Body of pancreas (tissue), 4 donors: ENCODE measurements at regions not wholly inside any gene's neighbourhood (a gene's known extent, or its start where the extent isn't known, plus 50 kb on each side); places are given as distances from the start of the nearest gene placed in this dataset.

Experiments used
- POLR2A ChIP-seq, 3 donors: fragments of 450-650 bp; IDR thresholded peaks; one replicate each; pipeline ENCODE4 v1.6.1; 2016; ENCODE audit warnings: antibody characterized with exemption in 3 of 3, mild to moderate bottlenecking in 2 of 3
- TF ChIP-seq, protein P1 (sequence below), 7 experiments: fragments of 450-650 bp in 4 of 7; fragments of 200-600 bp in 3 of 7; sonication (generic) in 3 of 7; IDR thresholded peaks; one replicate each; pipeline ENCODE4 v1.5.1; 2016 to 2019; ENCODE audit warnings: antibody characterized with exemption in 7 of 7

DNA sequence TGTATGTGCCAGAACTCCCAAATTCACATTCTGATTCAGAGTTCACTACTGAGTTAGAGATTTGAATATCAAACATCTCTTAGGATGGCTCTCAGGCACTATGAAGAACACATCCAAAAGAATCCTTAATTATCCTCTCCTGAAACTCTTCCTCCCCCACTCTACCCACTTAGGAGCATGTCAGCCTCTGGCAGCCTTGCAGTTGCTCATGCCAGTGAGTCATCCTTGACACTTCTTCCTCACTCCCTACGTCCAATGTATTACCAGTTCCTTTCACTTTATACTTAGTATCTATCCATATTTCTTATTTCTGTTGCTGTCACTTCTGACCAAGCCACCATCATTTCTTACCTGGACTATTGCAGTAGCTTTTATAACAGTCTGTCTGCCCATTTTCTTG lies 192.0 kb upstream of the IMPG1 start:
- TF ChIP-seq POLR2A (IDR thresholded peaks at IDR 0.05) = no peak
- TF ChIP-seq, protein P1, sequence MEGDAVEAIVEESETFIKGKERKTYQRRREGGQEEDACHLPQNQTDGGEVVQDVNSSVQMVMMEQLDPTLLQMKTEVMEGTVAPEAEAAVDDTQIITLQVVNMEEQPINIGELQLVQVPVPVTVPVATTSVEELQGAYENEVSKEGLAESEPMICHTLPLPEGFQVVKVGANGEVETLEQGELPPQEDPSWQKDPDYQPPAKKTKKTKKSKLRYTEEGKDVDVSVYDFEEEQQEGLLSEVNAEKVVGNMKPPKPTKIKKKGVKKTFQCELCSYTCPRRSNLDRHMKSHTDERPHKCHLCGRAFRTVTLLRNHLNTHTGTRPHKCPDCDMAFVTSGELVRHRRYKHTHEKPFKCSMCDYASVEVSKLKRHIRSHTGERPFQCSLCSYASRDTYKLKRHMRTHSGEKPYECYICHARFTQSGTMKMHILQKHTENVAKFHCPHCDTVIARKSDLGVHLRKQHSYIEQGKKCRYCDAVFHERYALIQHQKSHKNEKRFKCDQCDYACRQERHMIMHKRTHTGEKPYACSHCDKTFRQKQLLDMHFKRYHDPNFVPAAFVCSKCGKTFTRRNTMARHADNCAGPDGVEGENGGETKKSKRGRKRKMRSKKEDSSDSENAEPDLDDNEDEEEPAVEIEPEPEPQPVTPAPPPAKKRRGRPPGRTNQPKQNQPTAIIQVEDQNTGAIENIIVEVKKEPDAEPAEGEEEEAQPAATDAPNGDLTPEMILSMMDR (IDR thresholded peaks at IDR 0.05) = no peak
